ENCODE measurements at regions not wholly inside any gene's neighbourhood (a gene's known extent, or its start where the extent isn't known, plus 50 kb on each side); places are given as distances from the start of the nearest gene placed in this dataset.

DNA sequence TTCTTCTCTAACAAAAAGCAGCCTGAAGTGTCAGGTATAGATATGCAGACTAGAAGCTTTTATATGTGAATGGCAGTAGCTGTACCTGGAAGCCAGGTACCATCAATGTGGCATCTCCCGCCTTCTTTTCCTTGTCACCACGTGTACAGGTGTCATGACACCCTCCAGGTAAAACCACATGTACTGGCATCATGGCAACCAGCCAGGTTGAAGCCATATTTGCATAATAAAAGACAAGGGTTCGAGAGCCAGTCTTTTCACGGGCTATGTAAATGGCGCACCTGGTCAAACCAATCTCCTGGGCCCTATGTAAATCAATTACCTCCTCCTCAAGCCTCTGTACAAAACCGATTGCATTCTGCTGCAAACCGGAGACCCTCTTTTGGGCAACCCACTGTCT is 541.3 kb downstream of the CDH11 start:
- no peak for ATAC-seq (ENCODE audit: low read depth)
- H3K27me3 Mint-ChIP-seq: no peaks in the 10 kb centered on the region
- H3K36me3 Mint-ChIP-seq: no peaks in the 10 kb centered on the region
- H3K4me1 Mint-ChIP-seq: no peaks in the 10 kb centered on the region
- POLR2A ChIA-PET: no interaction called here
- peaks cover 5% of the 10 kb centered on the region for H3K9me3 Mint-ChIP-seq
- H3K4me3 Mint-ChIP-seq: no peak overlapping the region
- no peak for DNase-seq
- H3K27ac Mint-ChIP-seq: no peak overlapping the region

DNA sequence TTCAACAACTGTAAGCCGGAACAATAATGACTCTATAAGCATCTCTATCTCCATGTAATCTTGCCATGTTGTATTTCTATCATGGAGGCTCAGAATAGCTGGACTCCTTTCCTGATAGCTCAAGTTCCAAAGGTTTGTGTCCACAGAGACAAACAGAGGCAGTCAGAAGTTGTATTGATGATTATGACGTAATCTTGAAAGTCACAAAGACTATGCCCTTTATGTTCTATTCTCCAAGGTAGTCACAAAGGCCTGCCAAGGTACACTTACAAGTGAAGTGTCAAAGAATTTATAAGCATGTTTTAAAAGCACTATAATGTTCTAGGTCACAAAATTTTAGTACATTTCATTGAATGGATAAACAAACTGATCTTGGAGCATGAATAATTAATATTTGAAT is 542.2 kb downstream of the CDH11 start:
- DNase-seq (no peak), ATAC-seq (ENCODE audit: low read depth) (no peak)
- no peaks in the 10 kb centered on the region for H3K27me3 Mint-ChIP-seq
- H3K27ac Mint-ChIP-seq: no peak overlapping the region
- no peaks in the 10 kb centered on the region for H3K36me3 Mint-ChIP-seq
- peaks cover 5% of the 10 kb centered on the region for H3K9me3 Mint-ChIP-seq
- H3K4me3 Mint-ChIP-seq: no peak overlapping the region
- H3K4me1 Mint-ChIP-seq: no peaks in the 10 kb centered on the region
- POLR2A ChIA-PET: no interaction called here

DNA sequence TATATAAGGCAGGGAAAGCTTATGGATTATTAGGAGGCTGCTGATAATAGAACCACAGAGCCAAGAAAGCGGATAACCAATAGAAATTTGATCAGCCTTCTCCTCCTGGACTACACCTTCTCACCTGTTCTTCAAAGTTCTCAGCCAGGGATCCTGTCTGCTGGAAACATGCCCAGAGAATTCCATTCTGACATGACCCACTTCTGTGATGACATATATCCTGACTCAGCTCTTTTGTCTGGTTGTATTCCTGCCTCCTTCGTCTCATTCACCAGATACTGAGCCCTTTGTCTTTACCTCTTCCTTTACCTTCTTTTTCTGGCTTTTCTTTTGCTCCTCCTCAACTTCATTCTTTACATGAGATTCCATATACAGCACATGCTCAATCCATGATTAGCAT is 576.1 kb downstream of the CDH11 start:
- H3K36me3 Mint-ChIP-seq: no peaks in the 10 kb centered on the region

DNA sequence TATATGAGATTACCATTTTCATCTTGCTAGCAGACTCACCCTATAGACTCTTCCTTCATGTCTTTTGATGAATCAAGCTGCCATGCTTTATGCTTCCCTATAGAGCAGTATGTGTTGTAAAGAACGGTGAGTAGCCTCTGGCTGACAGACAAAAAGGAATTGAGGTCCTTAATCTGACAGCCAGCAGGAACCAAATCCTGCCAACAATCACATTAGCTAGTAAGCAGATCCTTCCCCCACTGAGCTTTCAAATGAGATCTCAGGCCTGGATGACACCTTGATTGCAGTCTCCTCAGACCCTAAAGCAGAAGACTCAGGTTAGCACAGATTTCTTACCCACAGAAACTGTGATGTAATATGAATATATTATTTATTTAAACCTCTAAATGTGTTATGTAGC is 577.0 kb downstream of the CDH11 start:
- Mint-ChIP-seq H3K36me3 (no peaks in the 10 kb centered on the region), H3K9me3 (peaks cover 10% of the 10 kb centered on the region), H3K4me3 (no peak overlapping the region), H3K27me3 (no peaks in the 10 kb centered on the region), H3K27ac (no peak overlapping the region), H3K4me1 (no peaks in the 10 kb centered on the region)
- POLR2A ChIA-PET: no interaction called here
- DNase-seq (no peak), ATAC-seq (ENCODE audit: low read depth) (no peak)

More for the DNA sequence above, 576.1 kb downstream of the CDH11 start:
- ATAC-seq (ENCODE audit: low read depth) (no peak), DNase-seq (no peak)
- H3K4me1 Mint-ChIP-seq: no peaks in the 10 kb centered on the region
- H3K9me3 Mint-ChIP-seq: peaks cover 11% of the 10 kb centered on the region
- no peaks in the 10 kb centered on the region for H3K27me3 Mint-ChIP-seq
- H3K4me3 Mint-ChIP-seq: no peak overlapping the region
- POLR2A ChIA-PET: no interaction called here
- no peak overlapping the region for H3K27ac Mint-ChIP-seq

DNA sequence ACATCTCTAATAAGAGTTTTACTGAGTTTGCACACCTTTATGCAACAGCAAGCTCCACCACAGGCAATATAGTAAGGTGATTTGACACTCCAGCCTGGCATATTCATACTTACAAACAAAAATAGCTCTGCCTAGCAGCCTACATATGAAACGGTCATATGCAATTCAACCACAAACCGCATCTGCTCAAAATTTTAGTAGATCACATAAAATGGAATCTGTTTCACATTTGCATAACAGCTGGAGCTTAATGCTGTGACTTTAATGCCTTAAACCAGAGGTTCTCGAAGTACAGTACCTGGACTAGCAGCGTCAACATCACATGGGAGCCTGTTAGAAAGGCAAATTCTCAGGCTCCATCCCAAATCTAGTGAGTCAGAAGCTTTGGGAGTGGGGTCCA is 578.4 kb downstream of the CDH11 start:
- Mint-ChIP-seq H3K4me1 (no peaks in the 10 kb centered on the region), H3K4me3 (no peak overlapping the region), H3K27ac (no peak overlapping the region), H3K27me3 (no peaks in the 10 kb centered on the region), H3K9me3 (peaks cover 11% of the 10 kb centered on the region), H3K36me3 (no peaks in the 10 kb centered on the region)
- no peak for ATAC-seq (ENCODE audit: low read depth)
- DNase-seq: no peak
- POLR2A ChIA-PET: no interaction called here

DNA sequence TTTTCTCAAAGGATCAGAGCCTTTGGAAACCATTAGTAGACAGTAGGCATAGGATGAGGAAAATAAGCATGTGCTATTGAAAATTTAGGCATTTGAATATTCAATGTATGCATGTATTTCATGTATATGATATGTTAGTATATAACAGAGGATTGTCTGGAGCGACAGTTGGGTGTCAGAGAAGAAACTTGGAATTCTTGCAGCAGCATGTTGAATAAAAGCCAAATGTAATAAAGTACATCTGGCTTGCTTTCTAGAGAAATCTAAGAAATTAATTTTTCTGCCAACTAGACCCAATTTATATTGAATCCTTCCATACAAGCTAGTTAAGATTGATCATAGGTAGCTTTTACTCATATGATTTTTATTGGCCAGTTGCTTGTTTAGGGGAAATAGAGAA is 578.8 kb downstream of the CDH11 start:
- Mint-ChIP-seq H3K27ac (no peak overlapping the region), H3K9me3 (peaks cover 11% of the 10 kb centered on the region), H3K27me3 (no peaks in the 10 kb centered on the region), H3K4me3 (no peak overlapping the region), H3K4me1 (no peaks in the 10 kb centered on the region), H3K36me3 (no peaks in the 10 kb centered on the region)
- ATAC-seq (ENCODE audit: low read depth): no peak
- no peak for DNase-seq
- POLR2A ChIA-PET: no interaction called here

DNA sequence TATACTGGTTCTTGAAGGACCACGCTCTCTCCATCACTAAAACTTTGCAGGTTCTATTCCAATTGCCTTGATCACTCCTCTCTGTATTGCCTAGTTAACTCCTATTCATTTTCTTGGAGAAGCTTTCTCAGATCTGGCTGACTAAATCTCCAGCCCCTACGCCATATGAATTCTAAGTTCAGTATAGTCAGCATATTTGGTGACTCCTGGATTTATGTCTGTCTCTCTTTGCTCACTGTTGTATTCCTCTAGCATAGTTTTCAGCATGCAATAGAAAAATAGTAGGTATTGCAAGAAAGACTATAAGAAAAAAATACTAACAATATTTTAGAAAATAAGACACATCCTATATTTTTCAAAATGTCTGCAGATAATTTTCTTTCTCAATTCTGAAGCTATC is 579.7 kb downstream of the CDH11 start:
- DNase-seq: no peak
- no peaks in the 10 kb centered on the region for H3K27me3 Mint-ChIP-seq
- H3K9me3 Mint-ChIP-seq: peaks cover 9% of the 10 kb centered on the region
- no peaks in the 10 kb centered on the region for H3K36me3 Mint-ChIP-seq
- H3K4me3 Mint-ChIP-seq: no peak overlapping the region
- POLR2A ChIA-PET: no interaction called here
- ATAC-seq (ENCODE audit: low read depth): no peak
- H3K4me1 Mint-ChIP-seq: no peaks in the 10 kb centered on the region
- no peak overlapping the region for H3K27ac Mint-ChIP-seq

DNA sequence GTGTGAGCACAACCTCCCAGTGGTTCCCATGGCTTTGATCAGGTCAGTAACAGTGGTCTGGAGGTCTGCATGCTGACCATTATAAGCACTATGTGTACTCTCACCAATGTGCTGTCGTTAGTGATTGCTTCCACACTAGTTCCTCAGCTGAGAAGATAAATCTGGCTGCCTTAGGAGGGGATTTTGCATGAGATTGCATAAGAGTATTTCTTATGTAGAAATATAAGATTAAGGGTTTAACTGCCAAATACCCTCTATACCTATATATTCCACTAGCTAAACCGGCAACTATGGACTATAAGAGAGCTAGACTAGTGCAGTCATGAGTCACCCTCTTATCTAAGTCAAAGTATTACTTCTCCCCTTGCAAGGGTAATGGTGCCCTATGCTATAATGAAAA is 580.2 kb downstream of the CDH11 start:
- Mint-ChIP-seq H3K36me3 (no peaks in the 10 kb centered on the region), H3K27me3 (no peaks in the 10 kb centered on the region), H3K27ac (no peak overlapping the region), H3K9me3 (peaks cover 9% of the 10 kb centered on the region), H3K4me3 (no peak overlapping the region), H3K4me1 (no peaks in the 10 kb centered on the region)
- ATAC-seq (ENCODE audit: low read depth) (no peak), DNase-seq (no peak)
- POLR2A ChIA-PET: no interaction called here

DNA sequence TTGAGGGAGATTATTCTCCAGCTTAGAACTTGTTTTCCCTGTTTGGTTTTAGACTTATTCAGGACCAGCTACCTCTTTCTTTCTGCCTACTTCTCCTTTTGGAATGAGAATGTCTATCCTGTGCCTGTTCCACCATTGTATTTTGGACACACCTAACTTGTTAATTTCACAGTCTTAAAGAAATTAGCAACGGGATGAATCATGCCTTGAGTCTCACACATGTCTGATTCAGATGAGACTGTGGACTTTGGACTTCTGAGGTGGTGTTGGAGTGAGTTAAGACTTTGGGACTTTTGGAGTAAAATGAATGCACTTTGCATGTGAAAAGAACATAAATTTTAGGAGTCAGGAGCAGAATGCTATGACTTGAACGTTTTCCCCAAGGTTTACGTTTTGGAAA is 581.4 kb downstream of the CDH11 start:
- POLR2A ChIA-PET: no interaction called here
- ATAC-seq (ENCODE audit: low read depth): no peak
- Mint-ChIP-seq H3K27ac (no peak overlapping the region), H3K36me3 (no peaks in the 10 kb centered on the region), H3K4me1 (no peaks in the 10 kb centered on the region), H3K27me3 (no peaks in the 10 kb centered on the region), H3K4me3 (no peak overlapping the region), H3K9me3 (peaks cover 6% of the 10 kb centered on the region)
- DNase-seq: no peak

DNA sequence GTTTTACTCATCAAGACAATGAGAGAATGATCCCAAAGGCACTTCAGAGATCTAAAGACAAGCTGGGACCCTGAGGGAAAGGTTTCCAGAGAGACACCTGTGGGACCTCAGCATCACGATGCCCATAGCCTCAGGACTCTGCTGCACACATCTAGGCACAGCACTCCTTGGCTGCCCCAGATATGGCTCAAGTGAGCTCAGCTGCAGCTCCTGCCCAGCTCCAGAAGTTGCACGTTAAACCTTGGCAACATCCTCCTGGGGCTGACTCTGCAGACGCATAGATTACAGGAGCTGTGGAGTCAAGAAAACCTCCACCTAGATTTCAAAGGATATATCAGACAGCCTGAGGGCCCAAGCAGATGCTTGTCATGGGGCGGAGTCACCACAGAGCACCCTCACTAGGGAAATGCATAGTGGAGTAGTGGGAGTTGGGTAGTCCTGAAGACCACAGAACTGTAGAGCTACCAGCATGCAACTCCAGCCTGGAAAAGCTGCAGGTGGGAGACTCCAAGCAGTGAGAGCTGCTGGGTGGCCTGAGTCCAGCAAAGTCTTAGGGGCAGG is 582.0 kb downstream of the CDH11 start:
- ATAC-seq (ENCODE audit: low read depth) (no peak), DNase-seq (no peak)
- Mint-ChIP-seq H3K4me1 (no peaks in the 10 kb centered on the region), H3K27ac (no peak overlapping the region), H3K27me3 (no peaks in the 10 kb centered on the region), H3K9me3 (peaks cover 7% of the 10 kb centered on the region), H3K4me3 (no peak overlapping the region), H3K36me3 (no peaks in the 10 kb centered on the region)
- POLR2A ChIA-PET: no interaction called here

DNA sequence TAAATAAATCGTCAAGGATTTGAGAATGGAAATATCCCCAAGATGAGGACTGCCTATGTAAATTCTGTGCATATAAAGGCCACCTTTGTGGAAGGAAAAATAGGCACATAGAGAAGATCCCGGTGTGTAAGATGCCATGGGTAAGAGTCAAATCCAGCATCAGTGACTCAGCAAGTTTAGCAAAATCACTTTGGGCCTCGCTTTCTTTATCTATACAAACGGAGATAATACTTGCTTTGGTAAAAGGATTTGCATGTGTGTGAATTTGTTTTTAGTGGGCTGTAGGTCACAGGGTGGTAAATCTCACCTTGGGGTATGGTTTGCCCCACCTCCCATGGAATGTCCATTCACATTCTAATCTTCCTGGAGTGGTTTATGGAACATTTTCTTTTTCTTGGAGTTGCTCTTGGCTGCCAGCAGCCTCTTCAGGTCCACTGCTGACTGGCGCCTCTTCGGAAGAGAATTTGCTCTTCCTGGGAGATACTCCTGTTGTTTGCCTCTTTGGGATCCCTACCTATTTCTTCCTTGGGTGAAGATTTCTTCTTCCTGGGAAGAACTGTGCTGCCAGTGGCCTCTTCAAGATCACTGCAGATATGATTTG is 587.6 kb downstream of the CDH11 start:
- H3K36me3 Mint-ChIP-seq: no peaks in the 10 kb centered on the region
- DNase-seq (no peak), ATAC-seq (ENCODE audit: low read depth) (no peak)
- H3K9me3 Mint-ChIP-seq: peaks cover 7% of the 10 kb centered on the region
- POLR2A ChIA-PET: no interaction called here
- no peak overlapping the region for H3K4me3 Mint-ChIP-seq
- no peaks in the 10 kb centered on the region for H3K27me3 Mint-ChIP-seq
- H3K4me1 Mint-ChIP-seq: no peaks in the 10 kb centered on the region
- no peak overlapping the region for H3K27ac Mint-ChIP-seq

DNA sequence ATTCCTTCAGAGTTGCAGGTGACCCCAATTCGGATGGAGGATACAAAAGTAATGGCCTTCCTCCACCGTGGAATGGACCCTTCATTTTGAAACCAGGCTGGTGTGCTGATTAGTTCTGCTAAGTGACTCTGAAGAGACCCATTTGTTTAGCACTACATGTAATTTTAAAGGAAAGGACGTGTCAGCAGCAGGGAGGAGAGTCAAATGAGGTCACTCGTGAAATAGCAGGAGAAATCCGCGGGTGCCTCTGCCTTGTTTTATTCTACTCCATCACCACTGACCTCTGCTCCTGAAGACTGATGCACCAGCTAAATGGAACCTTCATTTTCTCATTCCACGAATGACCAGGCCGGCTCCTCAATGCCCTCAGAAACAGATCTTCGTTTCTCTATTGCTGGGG is 589.2 kb downstream of the CDH11 start:
- H3K36me3 Mint-ChIP-seq: no peaks in the 10 kb centered on the region
- POLR2A ChIA-PET: no interaction called here
- no peak overlapping the region for H3K27ac Mint-ChIP-seq
- H3K4me3 Mint-ChIP-seq: no peak overlapping the region
- peaks cover 7% of the 10 kb centered on the region for H3K9me3 Mint-ChIP-seq
- no peaks in the 10 kb centered on the region for H3K4me1 Mint-ChIP-seq
- H3K27me3 Mint-ChIP-seq: no peaks in the 10 kb centered on the region
- ATAC-seq (ENCODE audit: low read depth): no peak
- no peak for DNase-seq

DNA sequence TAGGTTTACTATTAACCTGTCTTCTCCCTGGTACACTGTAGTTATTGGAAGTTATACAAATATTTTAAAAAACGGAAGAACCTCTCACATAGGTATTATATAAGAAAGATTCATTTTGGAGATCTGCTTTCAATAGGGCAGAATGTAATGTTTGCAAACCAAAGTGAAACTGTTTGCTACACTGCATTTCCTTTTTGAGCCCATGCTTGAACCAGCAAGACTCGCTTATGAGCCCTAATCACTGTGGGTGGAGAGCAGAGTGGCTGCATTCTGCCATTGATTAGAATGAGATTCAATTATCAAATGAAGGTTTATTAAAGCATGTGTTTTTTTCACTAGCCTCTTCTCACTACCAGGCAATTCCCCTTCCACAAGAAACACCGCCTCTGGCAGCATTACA is 589.7 kb downstream of the CDH11 start:
- H3K27ac Mint-ChIP-seq: no peak overlapping the region
- no peaks in the 10 kb centered on the region for H3K36me3 Mint-ChIP-seq
- DNase-seq (no peak), ATAC-seq (ENCODE audit: low read depth) (no peak)
- peaks cover 8% of the 10 kb centered on the region for H3K9me3 Mint-ChIP-seq
- no peaks in the 10 kb centered on the region for H3K4me1 Mint-ChIP-seq
- H3K4me3 Mint-ChIP-seq: no peak overlapping the region
- POLR2A ChIA-PET: no interaction called here
- no peaks in the 10 kb centered on the region for H3K27me3 Mint-ChIP-seq

DNA sequence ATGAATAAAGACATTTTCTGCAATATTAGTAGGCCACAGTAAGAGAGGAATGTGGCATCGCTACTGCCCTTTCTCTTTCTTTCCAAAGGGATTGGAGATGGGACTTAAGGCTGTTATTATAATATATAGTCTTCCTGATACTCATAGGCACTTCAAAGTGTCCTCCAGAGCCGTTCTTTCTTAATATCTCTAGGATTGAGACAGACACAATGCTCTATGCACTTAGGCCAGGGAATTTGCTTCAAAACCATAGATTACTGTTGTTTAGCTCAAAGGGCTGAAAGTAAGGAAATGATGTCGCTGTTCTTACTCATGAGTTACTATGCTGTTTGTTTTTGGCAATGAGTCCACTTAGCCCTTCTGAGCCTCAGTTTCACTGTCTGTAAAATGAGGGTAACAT is 590.5 kb downstream of the CDH11 start:
- no peaks in the 10 kb centered on the region for H3K27me3 Mint-ChIP-seq
- H3K36me3 Mint-ChIP-seq: no peaks in the 10 kb centered on the region
- no peak overlapping the region for H3K4me3 Mint-ChIP-seq
- H3K27ac Mint-ChIP-seq: no peak overlapping the region
- H3K9me3 Mint-ChIP-seq: peaks cover 6% of the 10 kb centered on the region
- DNase-seq: no peak
- POLR2A ChIA-PET: no interaction called here
- no peaks in the 10 kb centered on the region for H3K4me1 Mint-ChIP-seq
- no peak for ATAC-seq (ENCODE audit: low read depth)

DNA sequence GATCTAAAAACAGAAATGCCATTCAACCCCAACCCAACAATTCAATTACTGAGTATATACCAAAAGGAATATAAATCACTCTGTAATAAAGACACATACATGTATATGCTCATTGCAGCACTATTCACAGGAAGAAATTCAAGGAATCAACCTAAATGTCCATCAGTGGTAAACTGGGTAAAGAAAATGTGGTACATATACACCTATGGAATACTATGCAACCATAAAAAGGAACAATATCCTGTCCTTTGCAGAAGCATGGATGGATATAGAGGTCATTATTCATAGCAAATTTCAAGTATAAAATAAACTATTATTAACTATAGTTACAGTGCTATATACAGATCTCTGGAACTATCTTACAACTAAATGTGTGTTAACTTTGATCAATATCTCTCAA is 599.3 kb downstream of the CDH11 start:
- Mint-ChIP-seq H3K9me3 (peaks cover 3% of the 10 kb centered on the region), H3K36me3 (no peaks in the 10 kb centered on the region)
- no peak for ATAC-seq (ENCODE audit: low read depth)

More for the DNA sequence above, 599.3 kb downstream of the CDH11 start:
- no peak for DNase-seq
- H3K4me1 Mint-ChIP-seq: no peaks in the 10 kb centered on the region
- no peak overlapping the region for H3K4me3 Mint-ChIP-seq
- H3K27ac Mint-ChIP-seq: no peak overlapping the region
- POLR2A ChIA-PET: no interaction called here
- H3K27me3 Mint-ChIP-seq: no peaks in the 10 kb centered on the region
